Natural killer cell (primary cell): ENCODE measurements at regions not wholly inside any gene's neighbourhood (a gene's known extent, or its start where the extent isn't known, plus 50 kb on each side); places are given as distances from the start of the nearest gene placed in this dataset.
A peak's percentile ranks its signal among the peaks of the same experiment; 100 is the strongest.

ENCODE experiments used
- ATAC-seq, 3 donors: fragments of 150-1000 bp in 2 of 3; fragments of 200-7000 bp in 1 of 3; cut with Tn5 transposase; 1 replicate in 1 of 3; 2 replicates in 2 of 3; pipeline ENCODE4 v1.10.0; 2021; ENCODE audit warnings: mild to moderate bottlenecking in 2 of 3, moderate library complexity in 2 of 3
- DNase-seq, 2 donors: peaks; one replicate each; pipeline versions ENCODE4 v3.0.0 to v3.0.0-alpha.2; 2013 to 2021; ENCODE audit warnings: mixed read lengths in 1 of 2
- H3K27ac ChIP-seq: one replicate; pipeline ENCODE4 v1.5.1; 2013; ENCODE audit warnings: mild to moderate bottlenecking, low read length
- H3K27me3 ChIP-seq: one replicate; pipeline ENCODE4 v1.6.1; 2013; ENCODE audit warnings: low read length; ENCODE audit not compliant: control insufficient read depth, insufficient read depth
- H3K36me3 ChIP-seq: one replicate; pipeline ENCODE4 v1.6.1; 2013; ENCODE audit warnings: low read length; ENCODE audit not compliant: control insufficient read depth, insufficient read depth
- H3K4me1 ChIP-seq: one replicate; pipeline ENCODE4 v1.6.1; 2013; ENCODE audit warnings: low read length; ENCODE audit not compliant: control insufficient read depth, insufficient read depth
- H3K4me3 ChIP-seq: one replicate; pipeline ENCODE4 v1.5.1; 2013; ENCODE audit warnings: low read length
- H3K9me3 ChIP-seq: one replicate; pipeline ENCODE4 v1.6.1; 2013; ENCODE audit warnings: low read length; ENCODE audit not compliant: control insufficient read depth, insufficient read depth
- H3K27ac Mint-ChIP-seq, 2 donors: one replicate each; pipeline ENCODE4 v1.8.0; 2022; ENCODE audit warnings: mild to moderate bottlenecking in 2 of 2, mixed read lengths in 2 of 2, moderate library complexity in 1 of 2
- H3K27me3 Mint-ChIP-seq, 2 donors: one replicate each; pipeline ENCODE4 v1.8.0; 2022; ENCODE audit warnings: low read depth in 2 of 2, mixed read lengths in 2 of 2
- H3K36me3 Mint-ChIP-seq: one replicate; pipeline ENCODE4 v1.8.0; 2022; ENCODE audit warnings: mixed read lengths
- H3K4me1 Mint-ChIP-seq, 2 donors: one replicate each; pipeline ENCODE4 v1.8.0; 2022; ENCODE audit warnings: mixed read lengths in 2 of 2
- H3K4me3 Mint-ChIP-seq: one replicate; pipeline ENCODE4 v1.8.0; 2022; ENCODE audit warnings: mild to moderate bottlenecking, moderate library complexity, mixed read lengths
- H3K9me3 Mint-ChIP-seq, 2 donors: one replicate each; pipeline ENCODE4 v1.8.0; 2022; ENCODE audit warnings: mixed read lengths in 2 of 2
- WGBS: methylation state at CpG from one replicate; pipeline ENCODE4 v1.1.7; 2013; ENCODE audit warnings: missing lambda C conversion rate; ENCODE audit not compliant: insufficient coverage; 5-methylcytosine and 5-hydroxymethylcytosine counted together
- intact Hi-C: fragments of 100-400 bp; cut with micrococcal nuclease; formaldehyde crosslinking; loops from one replicate; pipeline ENCODE4 v1.14.2; 2022
- TF ChIP-seq, protein P1 (sequence below): fragments of 200-600 bp; IDR thresholded peaks from one replicate; pipeline ENCODE4 v1.8.0; 2022; ENCODE audit warnings: antibody characterized with exemption

DNA sequence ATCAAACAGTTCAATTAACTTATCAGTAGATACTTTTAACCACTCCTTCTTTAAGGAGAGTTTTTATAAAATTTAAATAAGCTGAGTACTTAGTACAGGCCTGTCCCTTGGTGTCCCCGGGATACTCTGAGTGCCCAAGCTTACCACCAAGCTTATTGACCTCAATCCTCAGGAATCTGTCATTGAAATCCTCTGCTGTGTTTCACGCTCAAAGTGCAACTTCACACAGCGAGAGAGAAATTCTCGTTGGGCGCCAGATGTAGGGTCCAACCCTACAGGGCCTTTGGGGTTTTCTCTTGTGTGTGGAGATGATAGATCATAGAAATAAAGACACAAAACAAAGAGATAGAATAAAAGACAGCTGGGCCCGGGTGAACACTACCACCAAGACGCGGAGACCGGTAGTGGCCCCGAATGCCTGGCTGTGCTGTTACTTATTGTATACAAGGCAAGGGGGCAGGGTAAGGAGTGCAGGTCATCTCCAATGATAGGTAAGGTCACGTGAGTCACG lies 65.3 kb upstream of the ARL4D start:
- Histone ChIP-seq H3K9me3 (no peaks in the 10 kb centered on the region), H3K27ac (no peak overlapping the region), H3K4me1 (peaks cover 7% of the 10 kb centered on the region), H3K4me3 (no peak overlapping the region), H3K27me3 (no peaks in the 10 kb centered on the region), H3K36me3 (no peaks in the 10 kb centered on the region)
- ATAC-seq, result no peak
- Mint-ChIP-seq H3K4me3 (no peak overlapping the region), H3K27me3 (peaks cover 0 to 6% of the 10 kb centered on the region in 2 donors), H3K27ac (peak overlapping the region in 1 of 2 donors; percentile 76), H3K4me1 (peaks cover 16 to 17% of the 10 kb centered on the region in 2 donors), H3K9me3 (no peaks in the 10 kb centered on the region), H3K36me3 (no peaks in the 10 kb centered on the region)
- no peak for DNase-seq
- TF ChIP-seq, protein P1, sequence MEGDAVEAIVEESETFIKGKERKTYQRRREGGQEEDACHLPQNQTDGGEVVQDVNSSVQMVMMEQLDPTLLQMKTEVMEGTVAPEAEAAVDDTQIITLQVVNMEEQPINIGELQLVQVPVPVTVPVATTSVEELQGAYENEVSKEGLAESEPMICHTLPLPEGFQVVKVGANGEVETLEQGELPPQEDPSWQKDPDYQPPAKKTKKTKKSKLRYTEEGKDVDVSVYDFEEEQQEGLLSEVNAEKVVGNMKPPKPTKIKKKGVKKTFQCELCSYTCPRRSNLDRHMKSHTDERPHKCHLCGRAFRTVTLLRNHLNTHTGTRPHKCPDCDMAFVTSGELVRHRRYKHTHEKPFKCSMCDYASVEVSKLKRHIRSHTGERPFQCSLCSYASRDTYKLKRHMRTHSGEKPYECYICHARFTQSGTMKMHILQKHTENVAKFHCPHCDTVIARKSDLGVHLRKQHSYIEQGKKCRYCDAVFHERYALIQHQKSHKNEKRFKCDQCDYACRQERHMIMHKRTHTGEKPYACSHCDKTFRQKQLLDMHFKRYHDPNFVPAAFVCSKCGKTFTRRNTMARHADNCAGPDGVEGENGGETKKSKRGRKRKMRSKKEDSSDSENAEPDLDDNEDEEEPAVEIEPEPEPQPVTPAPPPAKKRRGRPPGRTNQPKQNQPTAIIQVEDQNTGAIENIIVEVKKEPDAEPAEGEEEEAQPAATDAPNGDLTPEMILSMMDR, result no peak
- 91% methylated on average over 12 of the region's 12 CpGs for WGBS
- intact Hi-C loops, result loop anchor here (5.0 kb wide), 1 partner anchor 311 kb away; the partner anchor contains the start of gene VAT1

DNA sequence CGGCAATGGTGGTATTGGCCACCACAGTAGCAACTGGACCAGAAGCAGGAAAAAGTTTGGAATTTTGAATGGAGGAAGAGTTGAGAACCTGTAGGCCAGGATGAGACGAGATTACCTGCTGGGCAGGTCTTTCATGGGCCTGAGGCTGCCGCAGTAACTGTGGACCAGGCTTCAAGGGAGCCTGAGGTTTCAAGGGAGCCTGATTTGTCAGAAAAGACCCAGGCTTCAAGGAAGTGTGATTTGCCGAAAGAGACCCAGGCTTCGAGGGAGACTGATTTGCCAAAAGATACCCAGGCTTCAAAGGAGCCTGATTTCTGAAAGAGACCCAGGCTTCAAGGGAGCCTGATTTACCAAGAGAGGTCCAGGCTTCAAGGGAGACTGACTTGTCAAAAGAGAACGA lies 66.6 kb upstream of the ARL4D start:
- no peak for DNase-seq
- H3K9me3 ChIP-seq, result no peaks in the 10 kb centered on the region
- H3K27me3 Mint-ChIP-seq, result peaks cover 5 to 19% of the 10 kb centered on the region in 2 donors
- intact Hi-C loops, result loop anchor here (5.0 kb wide), 1 partner anchor 310 kb away; the partner anchor contains the start of gene VAT1
- H3K27me3 ChIP-seq, result no peaks in the 10 kb centered on the region
- peaks cover 8 to 9% of the 10 kb centered on the region in 2 donors for H3K4me1 Mint-ChIP-seq
- H3K9me3 Mint-ChIP-seq, result no peaks in the 10 kb centered on the region
- no peak overlapping the region for H3K27ac ChIP-seq
- WGBS, result 89% methylated on average over 6 of the region's 6 CpGs
- H3K27ac Mint-ChIP-seq, result no peak overlapping the region
- no peaks in the 10 kb centered on the region for H3K36me3 Mint-ChIP-seq
- TF ChIP-seq, protein P1, result no peak
- no peak overlapping the region for H3K4me3 Mint-ChIP-seq
- no peaks in the 10 kb centered on the region for H3K36me3 ChIP-seq
- peaks cover 7% of the 10 kb centered on the region for H3K4me1 ChIP-seq
- no peak overlapping the region for H3K4me3 ChIP-seq
- ATAC-seq, result no peak

DNA sequence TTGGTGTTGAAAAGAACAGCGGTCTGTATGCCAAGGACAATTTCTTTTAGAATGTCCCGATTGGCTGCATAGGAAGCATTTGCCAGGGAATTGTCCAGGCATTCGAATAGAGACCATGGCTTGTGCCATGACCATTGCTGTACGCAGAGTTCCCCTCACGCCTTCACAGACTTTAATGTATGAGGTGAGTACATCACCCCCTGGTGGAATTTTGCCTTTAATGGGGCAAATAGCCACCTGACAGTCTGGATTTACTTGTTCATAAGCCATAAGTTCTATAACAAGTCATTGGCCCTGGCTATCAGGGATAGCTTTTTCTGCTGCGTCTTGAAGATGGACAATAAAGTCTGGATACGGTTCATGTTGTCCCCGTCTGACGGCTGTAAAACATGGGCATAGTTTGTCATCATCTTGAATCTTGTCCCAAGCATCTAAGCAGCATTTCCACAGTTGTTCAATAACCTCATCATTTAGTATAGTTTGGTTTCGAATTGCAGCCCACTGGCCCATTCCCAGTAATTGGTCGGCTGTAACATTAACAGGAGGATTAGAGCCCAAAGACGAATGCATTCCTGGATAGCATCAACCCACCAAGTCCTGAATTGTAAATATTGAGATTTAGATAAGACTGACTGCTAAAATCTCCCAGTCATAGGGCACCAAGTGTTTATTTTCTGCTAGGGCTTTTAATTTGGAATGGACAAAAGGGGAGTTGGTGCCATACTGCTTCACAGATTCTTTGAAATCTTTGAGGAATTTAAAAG lies 67.7 kb upstream of the ARL4D start:
- H3K4me3 ChIP-seq, result no peak overlapping the region
- H3K27ac ChIP-seq, result no peak overlapping the region
- Mint-ChIP-seq H3K27ac (no peak overlapping the region), H3K27me3 (peaks cover 5 to 20% of the 10 kb centered on the region in 2 donors), H3K4me3 (no peak overlapping the region), H3K9me3 (no peaks in the 10 kb centered on the region), H3K36me3 (no peaks in the 10 kb centered on the region), H3K4me1 (peaks cover 8 to 9% of the 10 kb centered on the region in 2 donors)
- H3K36me3 ChIP-seq, result no peaks in the 10 kb centered on the region
- H3K27me3 ChIP-seq, result no peaks in the 10 kb centered on the region
- H3K9me3 ChIP-seq, result no peaks in the 10 kb centered on the region
- 87% methylated on average over 12 of the region's 12 CpGs for WGBS
- peaks cover 7% of the 10 kb centered on the region for H3K4me1 ChIP-seq
- ATAC-seq (no peak), DNase-seq (peak in 1 of 2 donors; percentile 14)
- intact Hi-C loops, result loop anchor here (5.0 kb wide), 1 partner anchor 309 kb away; the partner anchor contains the start of gene VAT1
- TF ChIP-seq, protein P1, result no peak
